ENCODE measurements at regions not wholly inside any gene's neighbourhood (a gene's known extent, or its start where the extent isn't known, plus 50 kb on each side); places are given as distances from the start of the nearest gene placed in this dataset.

GRCh38 chr9:30964332-30964731 lies 1420.1 kb upstream of the ACO1 start:
- TF ChIP-seq POLR2A (IDR thresholded peaks at IDR 0.05) = no peak
- TF ChIP-seq CTCF (IDR thresholded peaks at IDR 0.05) = no peak
